ENCODE measurements at regions not wholly inside any gene's neighbourhood (a gene's known extent, or its start where the extent isn't known, plus 50 kb on each side); places are given as distances from the start of the nearest gene placed in this dataset.
"Not testable (repeated sequence)": the region's sequence is repeated elsewhere in the genome, so short reads cannot be mapped to it uniquely, and the experiment has no call there.

DNA sequence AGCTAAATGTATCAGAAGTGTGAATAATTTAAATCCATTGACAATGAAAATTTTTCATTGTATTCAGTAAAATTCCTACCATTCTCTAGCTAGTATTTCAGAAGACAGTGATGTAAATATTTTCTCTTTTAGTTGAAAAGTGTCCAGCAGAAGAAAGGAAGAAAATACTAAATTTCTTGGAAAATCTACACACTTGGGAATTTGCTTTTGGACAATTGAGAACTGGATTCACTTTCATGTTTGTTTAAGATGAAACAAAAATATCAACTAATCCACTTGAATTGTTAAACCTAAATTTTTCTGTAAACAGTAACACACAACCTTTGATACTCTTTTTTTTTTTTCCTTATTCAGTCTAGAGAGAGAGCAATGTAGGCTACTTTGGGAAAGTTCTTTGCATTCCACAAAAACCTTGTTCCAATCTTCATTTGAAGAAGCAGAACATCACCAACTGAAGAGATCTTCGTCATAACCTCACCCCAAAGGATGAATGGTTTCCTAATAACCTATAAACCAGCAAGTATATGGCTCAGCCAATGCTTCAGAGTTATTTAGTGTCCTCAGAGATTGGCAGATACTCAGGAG lies 155.1 kb upstream of the GORAB start:
- DNase-seq (ENCODE audit: low spot score) = no peak

DNA sequence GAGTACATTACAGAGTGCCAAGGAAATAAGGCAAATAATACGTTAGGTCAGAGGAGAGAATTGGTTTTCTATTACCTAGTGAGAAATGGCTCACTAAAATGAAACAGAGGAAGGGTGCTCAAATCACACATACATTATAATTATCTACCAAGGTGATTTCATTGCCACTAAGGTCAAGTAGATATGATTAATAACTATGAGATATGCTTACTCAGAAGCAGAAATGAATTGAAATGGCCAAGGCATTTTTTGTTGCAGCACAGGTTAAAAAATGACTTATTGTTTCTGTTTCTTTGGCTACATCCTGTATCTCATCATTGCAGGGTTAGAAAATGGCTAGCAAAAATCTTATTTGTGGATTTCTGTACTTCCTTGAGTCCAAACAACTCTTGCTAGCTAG lies 154.5 kb upstream of the GORAB start:
- no peak for DNase-seq (ENCODE audit: low spot score)

DNA sequence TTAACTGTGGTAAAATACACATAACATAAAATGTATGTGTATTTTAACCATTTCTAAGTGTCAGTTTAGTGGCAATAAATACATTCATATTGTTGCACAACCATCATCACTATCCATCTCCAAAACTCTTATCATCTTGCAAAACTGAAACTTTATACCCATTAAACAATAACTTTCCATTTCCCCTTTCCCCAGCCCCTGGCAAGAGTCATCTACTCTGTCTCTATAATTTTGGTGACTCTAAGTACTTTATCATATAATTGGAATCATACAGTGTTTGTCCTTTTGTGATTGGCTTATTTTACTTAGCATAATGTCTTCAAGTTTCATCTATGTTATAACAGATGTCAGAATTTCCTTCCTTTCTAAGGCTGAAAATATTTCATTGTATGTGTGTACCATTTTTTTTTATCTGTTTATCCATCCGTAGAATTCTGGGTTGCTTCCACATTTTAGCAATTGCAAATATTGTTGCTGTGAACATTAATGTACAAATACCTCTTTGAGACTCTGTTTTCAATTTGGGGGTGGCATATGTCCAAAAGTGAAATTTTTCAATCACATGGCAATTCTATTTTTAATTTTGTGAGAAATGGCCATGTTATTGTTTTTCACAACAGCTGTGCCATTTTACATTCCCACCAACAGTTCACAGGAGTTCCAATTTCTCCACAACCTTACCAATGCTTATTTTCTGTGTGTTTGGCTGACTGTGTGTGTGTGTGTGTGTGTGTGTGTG lies 153.9 kb upstream of the GORAB start:
- no peak for DNase-seq (ENCODE audit: low spot score)

DNA sequence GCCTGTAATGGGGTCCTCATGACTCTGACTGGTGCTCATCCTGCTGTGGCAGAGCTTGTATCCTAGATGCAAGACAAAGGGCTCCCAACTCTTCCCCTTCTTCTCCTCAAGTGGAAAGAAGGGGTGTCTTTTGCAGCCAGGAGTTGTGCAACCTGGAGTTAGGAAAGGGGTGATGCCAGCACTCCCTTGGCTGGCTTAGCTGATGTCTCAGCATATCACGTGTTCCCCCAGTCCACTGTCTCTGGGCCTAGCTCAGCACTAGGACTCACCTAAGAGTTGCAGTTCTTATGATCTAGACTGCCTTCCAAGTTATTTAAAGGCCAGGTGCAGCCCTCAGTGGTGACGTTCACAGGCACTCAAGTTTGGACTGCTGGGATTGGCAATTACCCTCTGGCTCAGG lies 146.2 kb upstream of the GORAB start:
- no peak for DNase-seq (ENCODE audit: low spot score)

DNA sequence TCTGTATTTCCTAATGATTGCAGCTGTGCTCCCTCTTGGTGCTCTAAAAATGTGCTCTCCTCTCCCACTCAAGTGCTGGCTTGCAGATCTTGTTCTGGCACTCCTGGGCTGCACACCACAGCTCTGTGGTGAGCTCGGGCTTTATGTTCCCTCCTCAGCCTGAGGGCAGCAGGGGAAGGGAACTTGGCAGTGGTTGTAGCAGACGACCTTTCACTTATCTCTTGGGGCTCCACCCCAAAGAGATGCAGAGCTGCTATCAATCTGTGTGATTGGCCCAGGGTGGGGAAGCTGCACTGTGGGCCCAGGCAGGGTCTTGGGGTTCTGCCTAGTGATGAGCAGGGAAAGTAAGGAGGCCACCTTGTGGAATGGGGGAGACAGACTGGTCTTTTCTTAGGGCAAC lies 143.5 kb upstream of the GORAB start:
- DNase-seq (ENCODE audit: low spot score) = no peak

DNA sequence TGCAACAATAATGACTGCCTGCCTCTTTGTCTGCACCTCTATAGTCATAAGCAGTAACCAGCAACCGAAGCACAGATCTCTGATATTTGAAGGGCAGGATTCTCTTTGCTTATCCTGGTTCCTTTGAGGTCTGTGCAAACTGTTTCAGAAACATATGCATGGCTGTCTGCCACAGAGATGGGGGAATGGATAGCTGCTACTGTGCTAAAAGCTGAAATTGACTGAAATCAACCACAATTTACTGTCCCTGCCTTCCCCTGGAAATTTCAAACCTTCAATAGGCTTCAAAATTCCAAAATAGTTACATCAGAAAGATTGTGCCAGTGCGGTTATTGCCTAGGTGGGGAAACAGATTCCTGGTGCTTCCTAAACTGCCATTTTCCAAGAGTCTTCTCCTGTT lies 136.8 kb upstream of the GORAB start:
- no peak for DNase-seq (ENCODE audit: low spot score)

DNA sequence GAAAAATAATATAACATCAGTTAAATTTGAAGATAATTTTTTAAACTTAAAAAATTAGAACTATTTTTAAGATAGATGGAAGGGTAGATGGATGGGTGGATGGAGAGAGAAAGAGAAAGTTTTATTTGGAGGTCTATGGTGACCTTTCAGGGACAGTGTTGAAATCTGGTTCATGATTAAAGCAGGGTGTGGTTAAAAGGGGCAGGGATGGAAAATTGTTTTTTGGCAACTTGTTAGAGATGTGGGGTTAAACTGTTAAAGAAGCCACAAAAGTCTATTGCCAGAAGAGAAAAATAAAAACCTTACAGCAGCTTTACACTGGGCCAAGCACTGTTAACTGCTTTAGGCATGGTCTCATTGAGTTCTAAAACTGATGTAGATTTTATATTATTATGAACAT lies 134.9 kb upstream of the GORAB start:
- no peak for DNase-seq (ENCODE audit: low spot score)

DNA sequence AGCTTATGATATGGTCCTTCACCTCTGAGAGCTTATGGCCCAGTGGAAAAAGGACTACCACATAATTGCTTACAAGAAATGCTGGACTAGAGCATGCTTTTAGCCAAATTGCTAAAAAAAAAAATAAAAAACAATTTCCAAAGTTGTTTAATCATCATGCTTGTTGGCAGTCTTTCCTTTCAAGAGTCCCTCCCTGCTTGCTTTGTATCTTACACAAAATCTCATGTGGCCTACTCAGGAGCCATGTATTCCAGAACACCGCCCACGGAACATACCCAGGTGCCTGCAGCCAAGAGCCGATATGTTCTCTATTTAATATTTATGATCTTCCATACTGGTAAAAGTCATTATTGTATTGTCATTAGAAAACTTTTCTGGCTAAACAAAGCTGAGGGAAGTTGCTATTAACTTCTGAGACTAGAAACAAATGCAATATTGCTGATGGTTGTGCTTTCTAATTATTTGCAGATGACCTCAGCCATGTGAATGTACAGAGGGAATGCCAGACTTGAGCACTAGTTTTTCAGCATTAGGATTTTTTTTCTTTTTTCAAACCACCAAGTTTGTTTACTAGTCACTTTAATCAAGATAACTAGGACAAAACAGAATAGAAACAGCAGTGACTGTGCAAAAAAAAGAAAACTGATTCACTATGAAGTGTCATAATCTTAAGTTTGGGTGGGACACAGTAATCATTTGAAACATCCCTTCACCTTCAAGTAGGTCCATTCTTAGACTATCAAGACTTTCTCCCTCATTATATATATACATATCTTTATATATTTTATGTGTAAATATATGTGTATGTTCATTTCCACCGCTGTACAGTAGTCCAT lies 129.3 kb upstream of the GORAB start:
- no peak for DNase-seq (ENCODE audit: low spot score)

DNA sequence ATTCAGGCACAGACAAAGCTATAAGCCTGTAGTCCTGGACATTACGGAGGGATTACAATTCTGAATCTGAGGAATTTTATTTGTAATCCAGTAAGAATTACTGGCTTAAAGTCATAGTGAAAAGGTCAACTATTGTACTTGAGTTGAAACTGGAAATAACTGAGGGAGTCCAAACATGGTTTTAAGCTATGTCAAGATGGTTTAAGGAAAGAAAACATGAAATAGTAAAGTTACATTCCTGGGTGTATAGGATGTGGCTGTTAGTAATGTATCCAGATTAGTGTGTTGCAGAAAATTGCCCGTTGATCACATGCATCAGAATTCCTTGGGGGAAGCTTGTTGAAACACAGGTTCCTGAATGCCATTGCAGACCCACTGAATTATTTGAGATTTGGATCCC lies 124.8 kb upstream of the GORAB start:
- no peak for DNase-seq (ENCODE audit: low spot score)

DNA sequence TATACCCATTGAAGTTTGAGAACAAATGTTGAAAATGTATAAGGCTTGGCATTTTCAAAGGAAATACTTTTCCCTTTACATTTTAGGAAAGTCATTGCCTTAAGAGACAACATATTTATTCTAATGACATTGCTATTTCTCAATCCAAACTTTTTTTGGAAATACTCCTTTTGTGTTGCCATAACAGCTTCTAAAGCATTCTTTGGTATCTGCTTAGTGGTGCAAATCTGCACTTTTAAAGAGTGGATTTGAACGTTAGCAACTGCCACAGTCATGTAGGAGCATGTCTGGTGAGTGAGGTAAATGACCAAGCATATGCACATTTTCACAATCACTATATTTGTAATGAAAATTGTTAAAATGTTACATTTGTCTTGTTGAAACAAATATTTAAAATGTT lies 124.4 kb upstream of the GORAB start:
- no peak for DNase-seq (ENCODE audit: low spot score)

DNA sequence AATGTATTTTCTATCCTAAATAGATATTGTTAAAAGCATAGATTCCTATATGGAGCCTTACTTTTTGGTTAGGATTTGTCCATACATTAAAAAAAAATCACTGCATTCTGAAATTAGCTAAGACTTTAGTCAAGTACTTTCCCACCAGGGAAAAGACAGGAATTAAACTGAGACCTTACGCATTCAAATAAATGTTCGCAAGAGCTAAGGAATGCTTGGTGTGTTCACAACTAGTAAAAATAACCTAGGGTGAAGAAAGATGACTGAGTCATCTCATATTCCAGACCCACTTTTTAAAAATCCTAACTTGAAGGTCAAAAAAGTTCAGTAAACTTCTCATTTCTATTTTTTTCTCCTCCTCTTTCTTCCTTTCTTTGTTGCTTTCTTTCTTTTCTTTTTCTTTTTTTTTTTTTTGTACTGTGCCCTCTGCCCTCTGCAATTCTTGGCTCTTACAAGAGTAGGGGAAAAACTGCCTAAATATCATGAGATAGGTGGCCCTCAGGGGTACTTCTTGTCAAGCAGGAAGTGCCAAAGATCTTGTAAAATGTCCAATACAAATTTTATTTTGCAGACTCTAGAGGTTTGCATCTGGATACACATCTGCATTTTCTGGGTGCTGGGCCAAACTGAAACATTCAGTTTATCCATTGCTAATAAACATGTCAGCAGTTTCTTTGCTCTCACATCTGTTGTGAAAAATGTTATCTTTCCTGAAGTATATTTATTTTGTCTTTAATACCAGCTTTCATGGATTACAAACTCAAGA lies 121.4 kb upstream of the GORAB start:
- DNase-seq (ENCODE audit: low spot score) = no peak

DNA sequence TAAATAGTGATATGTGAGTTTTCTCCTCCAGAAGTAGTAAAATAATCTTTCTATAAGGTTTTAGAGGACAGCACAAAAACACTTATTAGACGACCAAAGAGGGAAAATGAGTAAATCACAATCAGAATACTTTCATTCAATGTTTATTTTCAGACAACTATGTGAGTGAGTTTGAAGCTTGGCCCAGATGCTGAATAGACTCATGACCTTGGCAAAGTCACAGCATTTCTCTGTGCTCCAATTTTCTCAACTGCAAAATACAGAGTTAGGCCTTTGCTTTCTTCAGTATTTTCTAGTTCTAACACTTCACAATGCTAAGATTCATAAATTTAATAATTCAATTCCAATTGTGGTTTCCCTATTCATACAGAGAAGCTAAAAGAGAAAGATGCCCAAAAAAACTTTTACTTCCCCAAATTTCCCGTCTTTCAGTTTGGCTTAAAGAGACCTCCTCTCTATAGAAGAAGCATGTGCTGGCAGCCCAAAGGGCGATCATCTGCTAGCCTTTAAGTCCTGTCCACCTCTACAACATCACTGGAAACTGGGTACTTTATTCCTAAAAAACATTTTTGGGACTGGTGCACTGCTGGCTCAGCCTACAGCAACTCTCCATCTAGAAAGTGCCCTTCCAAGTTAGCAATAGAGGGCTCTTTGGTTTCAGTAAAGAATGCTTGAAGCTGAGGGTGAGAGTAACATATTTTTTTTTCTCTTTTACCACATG lies 116.8 kb upstream of the GORAB start:
- DNase-seq (ENCODE audit: low spot score) = no peak

- DNase-seq (ENCODE audit: low spot score) = no peak
These were observed 116.1 kb upstream of the GORAB start for GRCh38 chr1:170415710-170416372.

- no peak for DNase-seq (ENCODE audit: low spot score)
These were observed 107.6 kb upstream of the GORAB start for GRCh38 chr1:170424346-170424745.

DNA sequence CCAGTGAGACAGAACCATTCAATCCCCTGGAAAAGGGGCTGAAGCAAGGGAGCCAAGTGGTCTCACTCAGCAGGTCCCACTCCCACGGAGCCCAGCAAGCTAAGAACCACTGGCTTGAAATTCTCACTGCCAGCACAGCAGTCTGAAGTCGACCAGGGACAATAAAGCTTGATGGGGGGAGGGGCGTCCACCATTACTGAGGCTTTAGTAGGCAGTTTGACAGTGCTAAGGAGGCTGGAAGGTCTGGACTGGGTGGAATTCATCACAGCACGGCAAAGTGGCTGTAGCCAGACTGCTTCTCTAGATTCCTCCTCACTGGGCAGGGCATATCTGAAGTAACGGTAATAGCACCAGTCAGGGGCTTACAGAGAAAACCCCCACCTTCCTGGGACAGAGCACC lies 105.4 kb upstream of the GORAB start:
- DNase-seq (ENCODE audit: low spot score) = no peak

DNA sequence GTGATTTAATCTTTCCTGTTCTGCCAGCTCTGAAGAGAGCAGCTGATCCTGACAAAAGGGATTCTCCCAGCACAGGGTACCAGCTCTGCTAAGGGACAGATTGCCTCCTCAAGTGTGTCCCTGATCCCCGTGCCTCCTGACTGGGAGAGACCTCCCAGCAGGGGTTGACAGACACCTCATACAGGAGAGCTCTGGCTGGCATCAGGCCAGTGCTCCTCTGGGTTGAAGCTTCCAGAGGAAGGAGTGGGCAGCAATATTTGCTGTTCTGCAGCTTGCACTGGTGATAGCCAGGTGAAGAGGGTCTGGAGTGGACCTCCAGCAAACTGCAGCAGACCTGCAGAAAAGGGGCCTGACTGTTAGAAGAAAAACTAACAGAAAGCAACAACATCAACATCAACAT lies 105.0 kb upstream of the GORAB start:
- not testable (repeated sequence) for DNase-seq (ENCODE audit: low spot score)

DNA sequence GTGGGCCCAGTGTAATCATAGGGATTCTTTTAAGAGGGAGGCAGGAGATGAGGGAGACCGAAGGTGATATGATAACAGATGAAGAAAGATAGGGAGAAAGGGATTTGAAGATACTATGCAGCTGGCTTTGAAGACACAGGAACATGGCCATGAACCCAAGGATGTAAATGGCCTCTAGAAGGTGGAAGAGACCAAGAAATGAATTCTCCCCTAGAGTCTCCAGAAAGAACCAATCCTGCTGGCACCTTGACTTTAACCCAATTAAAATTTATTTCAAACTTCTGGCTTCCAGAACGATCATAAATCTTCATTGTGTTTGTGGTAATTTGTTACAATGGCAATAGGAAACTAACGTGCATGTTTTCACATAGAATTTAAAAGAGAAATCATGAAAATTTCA lies 95.0 kb upstream of the GORAB start:
- DNase-seq (ENCODE audit: low spot score) = no peak

GRCh38 chr1:170445096-170445495 lies 86.9 kb upstream of the GORAB start:
- no peak for DNase-seq (ENCODE audit: low spot score)

DNA sequence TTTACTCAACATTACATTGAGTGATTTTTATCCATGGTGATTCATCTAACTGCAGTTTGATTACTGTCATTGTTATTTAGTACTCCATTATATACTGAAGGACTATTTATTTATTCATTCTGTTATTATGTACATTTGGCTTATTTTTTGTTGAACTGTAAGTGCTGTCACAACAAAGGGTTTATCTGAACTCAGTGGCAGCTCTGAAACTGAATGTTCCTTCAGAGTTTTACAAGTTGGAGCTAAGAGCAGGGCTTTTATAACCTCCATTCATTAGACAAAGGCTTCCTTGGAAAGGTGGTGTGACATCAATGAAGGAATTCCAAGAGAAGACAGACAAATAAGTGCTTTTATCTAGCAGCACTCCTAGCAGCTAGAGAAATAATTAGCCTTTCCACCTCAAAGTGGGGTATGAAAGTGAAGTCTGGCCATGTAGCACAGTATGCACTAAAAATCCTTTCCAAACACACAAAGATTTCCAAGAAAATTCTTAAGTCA lies 83.3 kb upstream of the GORAB start:
- DNase-seq (ENCODE audit: low spot score) = no peak

GRCh38 chr1:170457325-170458050 lies 74.5 kb upstream of the GORAB start:
- DNase-seq (ENCODE audit: low spot score) = not testable (repeated sequence)
